SKM-1 treated with dmso at 0.1 percent for 144 hours (cell line): ENCODE measurements at regions not wholly inside any gene's neighbourhood (a gene's known extent, or its start where the extent isn't known, plus 50 kb on each side); places are given as distances from the start of the nearest gene placed in this dataset.

Experiments
- DNase-seq: peaks from one replicate; lab custom pipeline; 2025; ENCODE audit not compliant: unreplicated experiment; lab: John Stamatoyannopoulos, UW

GRCh38 chr10:90396721-90397120, 461.1 kb downstream of the HTR7 start:
- DNase-seq: no peak

DNA sequence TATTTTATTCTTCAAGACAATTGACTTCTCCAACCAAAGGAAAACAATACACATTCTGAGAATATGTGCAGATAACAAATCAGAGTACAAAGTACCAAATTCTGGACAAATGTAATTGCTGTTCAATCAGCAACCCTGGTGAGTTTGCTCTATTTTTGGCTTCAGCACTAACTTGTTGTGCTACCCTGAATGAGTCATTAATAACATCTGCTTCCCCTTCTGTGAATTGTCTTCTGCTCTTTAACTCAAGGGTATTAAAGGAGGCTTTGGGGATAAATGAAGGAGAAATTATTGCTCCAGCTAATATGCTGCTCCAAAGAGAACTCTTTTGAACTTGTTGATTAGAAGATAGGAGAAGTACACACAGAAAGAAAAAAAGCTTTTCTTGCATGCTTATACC, 459.3 kb downstream of the HTR7 start:
- DNase-seq: no peak

DNA sequence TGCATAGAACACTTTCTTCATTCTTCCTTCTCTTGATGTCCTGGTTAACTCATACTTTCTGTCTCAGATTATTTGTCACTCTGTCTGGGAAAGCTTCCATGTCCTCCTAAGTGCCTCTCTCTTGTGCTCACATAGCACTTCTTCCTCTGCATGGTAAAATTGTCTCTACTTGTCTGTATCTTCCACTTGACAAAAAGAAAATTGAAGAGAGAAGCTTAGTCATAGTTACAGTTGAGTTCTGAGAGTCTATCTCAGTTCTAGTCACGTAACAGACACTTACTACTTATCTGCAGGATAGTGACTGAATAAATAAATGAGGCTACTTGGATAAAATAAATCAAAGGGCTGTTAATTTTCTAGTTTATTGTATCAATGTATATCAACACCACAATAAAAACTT, 458.1 kb downstream of the HTR7 start:
- DNase-seq: no peak

DNA sequence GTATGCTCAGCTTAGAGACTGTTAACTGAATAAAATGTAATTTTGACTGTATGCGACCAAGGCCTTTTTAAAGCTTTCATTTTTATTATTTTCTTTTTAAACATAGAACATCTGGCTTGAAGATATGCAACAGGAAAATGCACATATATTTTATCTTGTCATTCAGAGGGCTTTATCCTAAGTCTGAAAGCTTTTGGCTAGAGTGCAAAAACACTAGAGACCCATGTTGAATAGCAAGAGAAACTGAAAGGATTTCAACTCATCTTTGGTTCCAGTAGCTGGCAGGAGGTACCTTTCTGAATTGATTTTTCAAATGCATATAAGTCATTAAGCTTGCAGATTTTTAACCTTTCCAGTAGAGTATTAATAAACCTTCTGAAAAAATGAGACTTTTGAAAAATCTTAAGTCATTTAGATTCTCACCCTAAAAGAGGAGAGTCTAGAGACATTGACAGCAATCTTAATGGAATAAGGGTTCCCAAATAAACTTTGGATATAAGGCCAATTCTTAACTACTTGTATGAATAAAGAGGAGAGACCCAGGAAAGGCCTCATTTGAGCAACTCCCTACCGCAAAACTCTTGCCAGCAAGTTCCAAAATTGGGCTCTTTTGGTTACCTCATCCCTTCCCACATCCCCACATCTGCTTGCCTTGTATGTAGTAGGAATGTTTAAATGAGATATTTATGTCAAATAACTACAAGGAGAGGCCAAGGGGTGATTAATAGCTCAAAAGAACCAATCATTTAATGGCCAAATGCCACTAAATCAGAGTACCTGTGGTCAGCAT, 454.4 kb downstream of the HTR7 start:
- no peak for DNase-seq

- DNase-seq: no peak
These were observed 450.7 kb downstream of the HTR7 start for GRCh38 chr10:90407131-90407530.

GRCh38 chr10:90407851-90408250, 450.0 kb downstream of the HTR7 start:
- DNase-seq: no peak

DNA sequence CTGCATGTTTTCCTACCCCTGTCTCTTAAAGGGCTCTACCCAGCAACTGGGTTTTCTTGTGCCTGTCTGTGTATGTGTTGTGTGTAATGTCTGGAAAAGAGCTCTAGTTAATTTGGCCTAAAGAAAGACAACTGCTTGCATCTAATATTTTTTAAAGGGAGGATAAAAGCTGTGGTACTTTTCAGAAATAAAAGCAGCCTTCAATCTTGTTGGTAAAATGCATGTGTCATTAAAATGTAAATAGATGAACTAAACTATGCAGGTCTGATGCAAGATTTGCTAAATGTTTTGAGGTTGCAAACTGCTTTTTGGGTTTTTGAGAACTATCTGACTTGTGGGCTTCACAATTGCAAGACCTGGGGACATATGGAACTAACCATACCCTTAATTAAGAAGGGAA, 445.3 kb downstream of the HTR7 start:
- no peak for DNase-seq

- no peak for DNase-seq
These were observed 444.6 kb downstream of the HTR7 start for GRCh38 chr10:90413196-90413595.

- DNase-seq: no peak
These were observed 442.9 kb downstream of the HTR7 start for GRCh38 chr10:90414926-90415325.

- no peak for DNase-seq
These were observed 440.8 kb downstream of the HTR7 start for GRCh38 chr10:90417029-90417428.

DNA sequence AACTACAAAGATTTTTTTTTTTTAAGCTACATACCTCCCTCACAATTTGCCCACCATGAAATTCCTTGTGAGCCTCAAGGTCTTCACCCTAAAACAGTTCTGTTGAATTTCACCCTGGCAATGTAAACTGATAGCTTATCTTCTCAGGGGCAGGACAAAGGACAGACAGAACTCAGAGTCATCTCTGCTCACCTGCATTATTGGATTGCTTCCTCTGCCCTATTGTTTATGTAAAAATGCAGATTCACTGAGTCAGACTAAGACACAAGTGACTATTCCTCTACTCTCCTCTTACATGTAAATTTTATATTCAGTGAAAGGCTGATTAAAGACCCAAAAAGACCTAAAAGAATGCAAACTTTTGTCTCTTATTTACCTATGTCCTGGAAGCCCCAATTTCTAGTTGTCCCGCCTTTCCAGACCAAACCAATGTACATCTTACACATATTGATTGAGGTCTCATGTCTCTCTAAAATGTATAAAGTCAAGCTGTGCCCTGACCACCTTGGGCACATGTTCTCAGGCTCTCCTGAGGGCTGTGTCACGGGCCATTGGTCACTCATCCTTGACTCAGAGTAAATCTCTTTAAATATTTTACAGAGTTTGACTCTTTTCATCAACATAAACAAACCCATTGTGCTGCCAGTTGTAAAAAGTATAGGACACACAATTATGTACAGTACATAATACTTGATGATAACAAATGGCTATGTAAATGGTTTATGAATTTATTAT, 440.2 kb downstream of the HTR7 start:
- no peak for DNase-seq

GRCh38 chr10:90418869-90419652, 438.8 kb downstream of the HTR7 start:
- DNase-seq: no peak

- DNase-seq: no peak
These were observed 437.1 kb downstream of the HTR7 start for GRCh38 chr10:90420637-90421318.

DNA sequence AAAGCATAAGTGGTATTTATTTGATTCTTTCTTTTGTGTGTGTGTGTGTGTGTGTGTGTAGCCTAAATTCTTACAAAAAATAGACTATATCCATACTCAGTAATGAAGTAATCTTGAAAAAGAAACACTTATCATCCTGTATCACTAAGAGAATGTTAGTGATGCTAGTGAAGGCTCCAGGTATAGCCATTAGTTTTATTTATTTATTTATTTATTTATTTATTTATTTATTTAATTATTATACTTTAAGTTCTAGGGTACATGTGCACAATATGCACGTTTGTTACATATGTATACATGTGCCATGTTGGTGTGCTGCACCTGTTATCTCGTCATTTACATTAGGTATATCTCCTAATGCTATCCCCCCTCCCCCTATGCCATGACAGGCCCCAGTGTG, 436.0 kb downstream of the HTR7 start:
- DNase-seq: no peak

GRCh38 chr10:90424730-90425129, 433.1 kb downstream of the HTR7 start:
- no peak for DNase-seq

DNA sequence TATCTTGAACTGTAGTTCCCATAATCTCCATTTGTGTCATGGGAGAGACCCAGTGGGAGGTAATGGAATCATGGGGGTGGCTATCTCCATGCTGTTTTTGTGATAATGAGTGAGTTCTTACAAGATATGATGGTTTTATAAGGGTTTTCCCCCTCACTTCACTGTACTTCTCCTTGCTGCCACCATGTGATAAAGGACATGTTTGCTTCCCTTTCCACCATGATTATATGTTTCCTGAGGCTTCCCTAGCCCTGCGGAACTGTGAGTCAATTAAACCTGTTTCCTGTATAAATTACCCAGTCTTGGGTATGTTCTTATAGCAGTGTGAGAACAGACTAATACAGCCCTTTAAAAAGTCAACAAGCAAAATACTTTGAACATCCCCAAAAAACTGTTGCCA, 427.7 kb downstream of the HTR7 start:
- DNase-seq: no peak

DNA sequence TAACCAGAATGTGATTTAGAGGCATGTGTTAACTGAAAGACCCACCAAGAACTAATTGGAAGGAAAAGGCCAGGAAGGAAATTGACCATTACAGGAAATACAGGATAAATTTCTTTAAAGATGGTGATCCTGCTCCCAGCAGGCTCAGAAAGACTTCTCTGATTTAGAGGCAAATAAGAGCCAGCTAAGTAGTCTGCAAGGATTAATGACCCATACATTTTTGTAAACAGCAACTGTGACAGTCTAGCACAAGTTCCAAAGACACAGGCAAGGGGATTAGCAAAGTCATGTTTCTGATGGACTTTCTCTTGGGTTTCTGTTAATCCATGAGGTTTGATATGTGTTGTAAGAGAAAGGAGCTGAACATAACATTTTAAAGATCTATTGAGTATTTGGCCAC, 425.0 kb downstream of the HTR7 start:
- DNase-seq: no peak

- DNase-seq: no peak
These were observed 422.5 kb downstream of the HTR7 start for GRCh38 chr10:90435296-90435695.

GRCh38 chr10:90437452-90437851, 420.4 kb downstream of the HTR7 start:
- DNase-seq: no peak

GRCh38 chr10:90440870-90441269, 417.0 kb downstream of the HTR7 start:
- DNase-seq: no peak

GRCh38 chr10:90443342-90443741, 414.5 kb downstream of the HTR7 start:
- no peak for DNase-seq
